ENCODE measurements at regions not wholly inside any gene's neighbourhood (a gene's known extent, or its start where the extent isn't known, plus 50 kb on each side); places are given as distances from the start of the nearest gene placed in this dataset.
A peak's percentile ranks its signal among the peaks of the same experiment; 100 is the strongest.

DNA sequence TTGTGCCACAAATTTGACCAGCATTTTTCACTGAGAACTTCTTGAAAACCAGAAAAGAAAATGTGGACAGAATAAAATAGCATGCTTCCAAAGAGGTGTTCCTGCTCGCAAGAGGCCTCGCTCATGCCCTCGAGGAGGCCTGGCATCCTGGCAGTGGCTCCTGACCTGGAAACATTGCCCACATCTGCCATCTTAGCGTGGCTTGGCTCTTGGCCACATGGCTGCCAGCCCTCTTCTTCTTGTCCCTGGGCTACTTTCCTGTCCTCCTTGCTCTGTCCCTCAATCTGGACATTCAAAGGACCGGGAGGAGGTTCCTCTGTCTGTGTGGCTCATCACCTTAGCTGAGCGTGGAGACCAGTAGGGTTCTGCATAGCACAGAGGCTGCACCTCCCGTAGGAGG, 131.6 kb upstream of the TMEM72 start:
- peaks cover 0 to 9% (median 2%) of the 10 kb centered on the region in 7 donors for H3K9me3 Mint-ChIP-seq
- ATAC-seq (ENCODE audit: low read depth in 2 of 2) (no peak), DNase-seq (no peak)
- H3K27ac Mint-ChIP-seq: no peak overlapping the region
- H3K4me1 Mint-ChIP-seq: no peaks in the 10 kb centered on the region
- H3K36me3 Mint-ChIP-seq: no peaks in the 10 kb centered on the region
- no peak overlapping the region for H3K4me3 Mint-ChIP-seq
- peaks cover 11 to 27% (median 17%) of the 10 kb centered on the region in 3 donors for H3K27me3 Mint-ChIP-seq

DNA sequence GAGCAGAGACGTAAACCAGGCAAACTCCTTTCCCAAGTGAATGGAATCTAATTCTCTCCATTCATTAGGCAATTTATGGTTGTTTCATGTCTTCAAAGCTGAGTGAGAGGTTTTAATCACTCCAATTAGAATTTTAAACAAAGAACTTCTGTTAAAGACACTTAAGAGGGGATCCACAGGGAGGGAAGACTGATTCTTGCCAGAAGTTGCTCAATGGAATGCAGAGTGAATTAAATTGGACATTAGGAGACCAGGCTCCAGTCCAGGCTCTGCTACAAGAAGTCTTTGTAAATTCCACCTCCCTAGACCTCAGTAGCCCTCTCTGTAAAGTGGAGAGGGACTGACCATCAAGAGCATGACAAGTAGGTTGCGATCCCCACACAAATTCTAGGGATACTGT, 130.7 kb upstream of the TMEM72 start:
- peaks cover 0 to 9% (median 2%) of the 10 kb centered on the region in 7 donors for H3K9me3 Mint-ChIP-seq
- H3K4me1 Mint-ChIP-seq: no peaks in the 10 kb centered on the region
- peaks cover 11 to 27% (median 22%) of the 10 kb centered on the region in 3 donors for H3K27me3 Mint-ChIP-seq
- no peak for ATAC-seq (ENCODE audit: low read depth in 2 of 2)
- H3K36me3 Mint-ChIP-seq: no peaks in the 10 kb centered on the region
- peak overlapping the region in 1 of 6 donors; percentile 36 for H3K27ac Mint-ChIP-seq
- no peak overlapping the region for H3K4me3 Mint-ChIP-seq
- DNase-seq: no peak

DNA sequence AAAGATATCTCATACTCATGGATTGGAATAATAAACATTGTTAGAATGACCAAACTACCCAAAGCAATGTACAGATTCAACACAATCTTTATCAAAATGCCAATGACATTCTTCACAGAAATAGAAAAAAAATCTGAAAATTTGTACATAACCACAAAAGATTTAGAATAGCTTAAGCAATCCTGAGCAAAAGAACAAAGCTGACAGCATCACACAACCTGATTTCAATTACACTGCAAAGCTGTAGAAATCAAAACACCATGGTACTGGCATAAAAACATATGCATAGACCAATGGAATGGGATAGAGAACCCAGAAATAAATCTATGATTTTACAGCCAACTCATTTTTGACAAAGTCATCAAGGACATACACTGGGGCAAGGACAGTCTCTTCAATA, 130.0 kb upstream of the TMEM72 start:
- H3K9me3 Mint-ChIP-seq: peaks cover 0 to 9% (median 2%) of the 10 kb centered on the region in 7 donors
- no peaks in the 10 kb centered on the region for H3K4me1 Mint-ChIP-seq
- no peak for DNase-seq
- H3K36me3 Mint-ChIP-seq: no peaks in the 10 kb centered on the region
- H3K4me3 Mint-ChIP-seq: no peak overlapping the region
- no peak overlapping the region for H3K27ac Mint-ChIP-seq
- peaks cover 11 to 27% (median 18%) of the 10 kb centered on the region in 3 donors for H3K27me3 Mint-ChIP-seq
- ATAC-seq (ENCODE audit: low read depth in 2 of 2): no peak

DNA sequence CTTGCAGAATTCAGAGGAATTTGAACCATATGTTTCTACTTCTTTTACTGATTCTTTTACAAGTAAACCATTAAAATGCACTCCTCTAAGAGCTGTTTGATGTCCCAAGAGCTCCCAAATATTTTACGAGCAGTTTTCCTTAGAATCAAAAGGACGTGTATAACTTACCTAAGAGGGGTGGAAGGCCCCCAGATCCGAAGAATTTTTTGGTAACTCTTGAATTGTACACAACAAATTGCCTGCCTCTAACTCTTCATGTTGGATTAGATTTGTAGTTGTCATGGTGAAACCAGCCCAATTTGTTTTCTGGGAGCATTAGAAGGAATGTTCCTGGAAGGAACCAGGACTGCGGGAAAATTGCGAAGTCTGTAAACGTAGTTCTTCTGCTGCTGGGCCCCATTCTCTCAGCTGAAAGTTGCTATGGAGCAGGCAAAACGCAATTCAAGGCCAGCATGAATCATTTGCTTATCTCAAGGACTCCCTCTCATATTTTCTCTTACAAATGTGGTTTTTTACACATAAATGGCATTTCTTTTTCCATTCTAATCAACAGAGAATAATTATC, 124.8 kb upstream of the TMEM72 start:
- no peaks in the 10 kb centered on the region for H3K4me1 Mint-ChIP-seq
- no peaks in the 10 kb centered on the region for H3K36me3 Mint-ChIP-seq
- peaks cover 0 to 9% (median 2%) of the 10 kb centered on the region in 7 donors for H3K9me3 Mint-ChIP-seq
- peaks cover 14 to 16% (median 15%) of the 10 kb centered on the region in 3 donors for H3K27me3 Mint-ChIP-seq
- H3K4me3 Mint-ChIP-seq: no peak overlapping the region
- DNase-seq (no peak), ATAC-seq (ENCODE audit: low read depth in 2 of 2) (no peak)
- no peak overlapping the region for H3K27ac Mint-ChIP-seq

DNA sequence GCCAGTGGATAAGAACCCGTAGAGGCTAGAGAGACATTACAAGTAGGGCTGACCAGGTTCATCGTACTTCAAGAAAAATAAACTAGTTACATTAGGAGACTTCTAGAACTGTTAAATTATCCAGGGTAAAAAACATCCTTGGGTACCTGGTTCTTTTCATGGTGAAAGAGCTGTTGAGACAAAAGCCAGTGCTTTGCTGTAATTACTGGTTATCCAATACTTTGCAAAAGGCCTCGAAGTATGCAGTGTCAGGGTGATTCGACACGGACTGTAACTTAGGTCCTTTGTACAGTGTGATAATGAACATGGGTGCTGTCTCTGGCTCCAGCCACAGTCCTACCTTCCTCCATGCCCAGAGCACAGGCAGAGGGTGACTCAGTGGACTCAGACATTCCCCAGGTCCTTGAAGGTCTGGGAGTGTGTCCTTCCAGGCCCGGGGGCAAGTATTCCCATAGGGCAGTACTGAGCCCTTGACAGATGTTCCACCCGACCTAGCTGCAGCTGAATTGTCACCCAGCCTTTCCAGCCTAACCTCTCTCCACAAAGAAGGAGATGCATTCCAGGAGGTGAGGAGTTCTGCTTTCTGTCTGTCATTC, 123.6 kb upstream of the TMEM72 start:
- Mint-ChIP-seq H3K4me1 (no peaks in the 10 kb centered on the region), H3K27ac (no peak overlapping the region), H3K36me3 (no peaks in the 10 kb centered on the region), H3K4me3 (no peak overlapping the region), H3K9me3 (peaks cover 0 to 5% (median 0%) of the 10 kb centered on the region in 7 donors), H3K27me3 (peaks cover 15 to 16% (median 16%) of the 10 kb centered on the region in 3 donors)
- ATAC-seq (ENCODE audit: low read depth in 2 of 2) (no peak), DNase-seq (no peak)

DNA sequence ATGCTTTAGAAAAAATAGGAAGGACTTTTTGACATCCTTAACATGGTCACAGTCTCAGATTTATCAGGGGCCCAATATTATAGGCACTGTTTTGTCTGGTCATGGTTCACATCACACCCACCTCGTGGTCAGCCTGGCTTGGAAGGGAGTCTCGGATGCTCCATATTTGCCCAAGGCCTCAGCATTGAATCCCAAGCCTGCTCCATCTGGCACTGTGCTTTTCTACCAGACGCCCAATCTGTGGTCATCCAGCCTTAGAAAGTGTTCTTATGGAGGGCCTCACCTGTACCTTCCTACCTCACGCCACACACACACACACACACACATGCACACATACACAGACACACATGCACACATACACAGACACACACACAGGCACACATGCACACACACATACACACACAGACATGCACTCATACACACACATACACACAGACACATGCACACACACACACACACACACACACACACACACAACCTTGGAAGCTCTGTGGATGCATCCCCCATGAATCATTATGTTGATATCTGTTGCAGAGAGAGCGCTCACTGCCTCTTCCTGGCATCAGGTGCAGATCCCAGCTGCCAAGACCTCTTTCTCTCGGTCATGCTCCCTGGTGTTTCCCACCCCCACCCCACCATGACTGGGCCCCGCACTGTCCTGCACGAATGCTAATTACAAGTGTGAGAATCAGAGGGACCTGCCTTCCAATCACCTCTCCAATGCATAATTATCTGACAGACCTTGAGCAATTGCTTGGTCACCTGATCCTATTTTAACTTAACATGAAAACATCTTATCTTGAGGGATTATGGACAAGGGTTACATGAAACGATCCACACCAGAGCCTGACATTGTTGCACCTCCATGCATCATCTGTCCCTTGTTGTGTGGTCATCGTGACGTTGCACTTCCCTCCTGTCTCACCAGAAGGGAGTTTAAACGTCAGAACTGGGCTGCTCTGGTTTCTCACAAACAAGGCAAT, 122.7 kb upstream of the TMEM72 start:
- Mint-ChIP-seq H3K9me3 (peaks cover 0 to 5% (median 0%) of the 10 kb centered on the region in 7 donors), H3K27ac (no peak overlapping the region), H3K36me3 (no peaks in the 10 kb centered on the region), H3K4me3 (no peak overlapping the region), H3K27me3 (peaks cover 12 to 16% (median 15%) of the 10 kb centered on the region in 3 donors), H3K4me1 (no peaks in the 10 kb centered on the region)
- no peak for DNase-seq
- no peak for ATAC-seq (ENCODE audit: low read depth in 2 of 2)

DNA sequence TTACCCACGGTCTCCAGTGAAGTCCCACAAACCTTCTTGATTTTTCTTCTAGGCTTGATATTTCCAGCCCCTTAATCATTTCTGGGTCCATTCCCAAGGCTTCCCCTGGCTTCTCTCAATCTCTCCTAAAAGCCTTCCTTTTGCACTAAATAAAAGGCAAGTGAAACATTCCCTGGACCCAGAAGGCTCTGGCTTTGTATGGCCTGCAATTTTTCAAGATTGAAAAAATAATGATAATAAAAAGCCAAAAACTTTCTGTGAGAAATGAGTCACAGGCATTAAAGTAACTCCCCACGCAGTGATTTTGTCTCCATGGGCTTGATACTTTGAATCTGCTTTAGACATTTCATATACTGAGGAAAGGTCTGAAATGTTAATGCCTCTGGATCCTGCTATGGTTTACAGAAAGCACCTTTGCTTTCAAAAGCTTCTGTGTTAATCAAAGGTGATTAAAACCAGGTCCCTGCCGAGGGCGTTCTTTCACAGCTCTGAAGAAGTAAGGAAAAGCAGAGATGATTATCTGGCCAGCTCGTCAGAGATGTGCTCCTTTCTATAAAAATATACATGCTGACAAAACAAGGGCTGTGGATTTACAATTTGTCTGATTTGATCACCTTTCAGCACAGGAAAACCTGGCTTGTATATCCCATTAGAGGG, 118.9 kb upstream of the TMEM72 start:
- Mint-ChIP-seq H3K4me1 (no peaks in the 10 kb centered on the region), H3K27ac (no peak overlapping the region), H3K9me3 (peaks cover 0 to 2% (median 0%) of the 10 kb centered on the region in 7 donors), H3K4me3 (no peak overlapping the region), H3K36me3 (no peaks in the 10 kb centered on the region), H3K27me3 (peaks cover 12 to 25% (median 16%) of the 10 kb centered on the region in 3 donors)
- DNase-seq (no peak), ATAC-seq (ENCODE audit: low read depth in 2 of 2) (no peak)

DNA sequence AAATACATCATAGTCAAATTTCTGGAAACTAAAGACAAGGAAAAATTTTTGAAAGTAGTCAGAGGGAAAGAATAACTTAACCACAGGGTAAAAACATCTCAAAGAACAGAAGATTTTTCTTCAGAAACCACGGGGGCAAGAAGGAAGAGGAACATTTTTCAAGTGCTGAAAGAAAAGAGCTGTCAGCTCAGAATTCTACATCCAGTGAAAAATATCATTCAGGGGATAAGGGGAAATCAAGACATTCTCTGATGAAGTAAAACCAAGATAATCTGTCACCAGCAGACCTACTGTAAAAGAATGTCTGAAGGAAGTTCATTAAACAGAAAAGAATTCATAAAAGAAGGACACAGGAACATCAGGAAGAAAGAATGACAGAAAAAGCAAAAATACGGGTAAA, 111.2 kb upstream of the TMEM72 start:
- no peak overlapping the region for H3K4me3 Mint-ChIP-seq
- no peaks in the 10 kb centered on the region for H3K4me1 Mint-ChIP-seq
- DNase-seq (no peak), ATAC-seq (ENCODE audit: low read depth in 2 of 2) (no peak)
- peaks cover 0 to 3% (median 0%) of the 10 kb centered on the region in 7 donors for H3K9me3 Mint-ChIP-seq
- peaks cover 17 to 40% (median 33%) of the 10 kb centered on the region in 3 donors for H3K27me3 Mint-ChIP-seq
- H3K27ac Mint-ChIP-seq: no peak overlapping the region
- H3K36me3 Mint-ChIP-seq: no peaks in the 10 kb centered on the region

DNA sequence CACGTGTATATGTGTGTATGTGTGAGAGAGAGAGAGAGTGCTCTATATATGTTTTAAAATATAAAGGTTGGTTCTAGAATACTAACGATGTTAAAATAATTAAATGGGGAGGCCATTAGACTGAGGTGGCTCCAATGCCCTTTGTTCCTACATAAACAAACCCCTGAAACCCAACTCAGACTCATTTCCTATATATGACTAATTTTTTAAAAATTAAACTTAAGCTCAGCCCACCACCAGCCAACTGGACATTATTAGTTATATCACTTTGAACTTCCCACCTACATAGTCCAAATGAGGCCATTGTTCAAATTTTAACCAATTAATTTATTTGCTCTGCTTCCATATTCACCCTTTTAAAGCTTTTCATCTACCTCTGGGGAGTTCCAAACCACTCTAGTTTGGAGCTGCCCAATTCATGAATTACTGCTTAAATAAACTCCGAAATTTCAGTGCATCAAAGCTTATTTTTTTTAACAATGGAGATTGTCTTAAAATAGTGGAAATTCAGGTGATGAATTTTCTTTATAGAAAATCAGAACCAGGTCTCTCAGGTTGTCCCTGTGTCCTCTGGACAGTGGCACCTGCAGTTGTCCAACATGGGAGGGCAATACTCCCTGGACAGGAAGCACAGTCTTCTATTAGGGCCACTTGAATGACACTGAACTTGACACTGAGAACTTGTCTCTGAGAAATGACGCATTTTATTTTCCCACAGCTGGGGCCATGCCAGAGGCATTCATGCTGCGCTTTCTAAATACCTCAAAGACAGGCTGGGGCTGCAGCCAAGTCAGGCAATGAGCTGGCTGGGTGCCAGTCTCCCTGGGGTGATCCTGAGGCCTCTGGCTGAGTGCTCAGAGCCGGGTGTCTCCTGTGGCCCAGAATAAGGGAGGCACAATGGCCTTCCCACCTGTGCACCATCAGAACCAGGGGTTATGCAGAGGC, 109.5 kb upstream of the TMEM72 start:
- no peak for ATAC-seq (ENCODE audit: low read depth in 2 of 2)
- no peak for DNase-seq
- H3K27ac Mint-ChIP-seq: no peak overlapping the region
- H3K4me3 Mint-ChIP-seq: no peak overlapping the region
- H3K4me1 Mint-ChIP-seq: no peaks in the 10 kb centered on the region
- H3K9me3 Mint-ChIP-seq: peaks cover 0 to 3% (median 0%) of the 10 kb centered on the region in 7 donors
- no peaks in the 10 kb centered on the region for H3K36me3 Mint-ChIP-seq
- peaks cover 24 to 44% (median 29%) of the 10 kb centered on the region in 3 donors for H3K27me3 Mint-ChIP-seq

DNA sequence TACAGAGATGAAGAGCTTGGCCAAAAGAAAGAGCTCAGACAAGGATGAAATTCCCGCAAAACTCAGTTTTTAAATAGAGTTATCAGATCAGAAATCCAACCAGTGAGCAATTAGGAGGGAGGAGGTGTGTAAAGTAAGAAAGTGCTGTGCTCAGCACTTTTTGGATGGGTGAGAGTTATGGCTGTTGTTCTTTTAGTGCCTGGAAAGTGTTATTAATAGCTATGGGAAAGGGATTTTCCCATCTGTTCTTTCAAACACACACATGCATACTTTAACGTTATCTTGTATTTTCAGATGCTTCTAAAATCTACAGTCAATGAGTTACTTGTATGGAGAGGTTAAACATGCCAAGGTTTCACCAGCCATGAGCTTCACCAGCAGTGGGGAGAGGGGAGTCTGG, 107.3 kb upstream of the TMEM72 start:
- no peak overlapping the region for H3K27ac Mint-ChIP-seq
- H3K4me3 Mint-ChIP-seq: no peak overlapping the region
- H3K36me3 Mint-ChIP-seq: no peaks in the 10 kb centered on the region
- no peak for ATAC-seq (ENCODE audit: low read depth in 2 of 2)
- peaks cover 22 to 32% (median 24%) of the 10 kb centered on the region in 3 donors for H3K27me3 Mint-ChIP-seq
- H3K4me1 Mint-ChIP-seq: no peaks in the 10 kb centered on the region
- peaks cover 0 to 5% (median under 1%) of the 10 kb centered on the region in 7 donors for H3K9me3 Mint-ChIP-seq
- DNase-seq: no peak

DNA sequence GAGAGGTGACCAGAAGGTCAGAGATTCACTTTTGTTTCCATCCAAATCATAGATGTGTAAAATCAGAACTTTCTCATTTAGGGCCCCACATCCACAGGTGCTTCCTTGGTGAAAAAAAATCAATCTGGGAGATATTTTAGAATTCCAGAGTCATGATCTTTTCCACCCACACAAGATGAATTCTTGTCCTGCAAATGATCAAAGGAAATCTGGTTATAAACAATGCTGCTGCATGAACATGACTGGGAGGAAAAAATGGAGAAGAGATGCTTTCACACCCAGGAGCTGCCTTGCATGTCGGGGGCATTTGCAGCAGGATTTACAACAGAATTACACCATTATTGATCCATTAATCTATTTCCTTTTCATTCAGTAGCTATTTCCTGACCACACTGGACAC, 106.5 kb upstream of the TMEM72 start:
- DNase-seq (no peak), ATAC-seq (ENCODE audit: low read depth in 2 of 2) (no peak)
- H3K9me3 Mint-ChIP-seq: peaks cover 0 to 11% (median 2%) of the 10 kb centered on the region in 7 donors
- no peaks in the 10 kb centered on the region for H3K4me1 Mint-ChIP-seq
- no peaks in the 10 kb centered on the region for H3K36me3 Mint-ChIP-seq
- H3K4me3 Mint-ChIP-seq: no peak overlapping the region
- H3K27ac Mint-ChIP-seq: no peak overlapping the region
- H3K27me3 Mint-ChIP-seq: peaks cover 22 to 32% (median 23%) of the 10 kb centered on the region in 3 donors

DNA sequence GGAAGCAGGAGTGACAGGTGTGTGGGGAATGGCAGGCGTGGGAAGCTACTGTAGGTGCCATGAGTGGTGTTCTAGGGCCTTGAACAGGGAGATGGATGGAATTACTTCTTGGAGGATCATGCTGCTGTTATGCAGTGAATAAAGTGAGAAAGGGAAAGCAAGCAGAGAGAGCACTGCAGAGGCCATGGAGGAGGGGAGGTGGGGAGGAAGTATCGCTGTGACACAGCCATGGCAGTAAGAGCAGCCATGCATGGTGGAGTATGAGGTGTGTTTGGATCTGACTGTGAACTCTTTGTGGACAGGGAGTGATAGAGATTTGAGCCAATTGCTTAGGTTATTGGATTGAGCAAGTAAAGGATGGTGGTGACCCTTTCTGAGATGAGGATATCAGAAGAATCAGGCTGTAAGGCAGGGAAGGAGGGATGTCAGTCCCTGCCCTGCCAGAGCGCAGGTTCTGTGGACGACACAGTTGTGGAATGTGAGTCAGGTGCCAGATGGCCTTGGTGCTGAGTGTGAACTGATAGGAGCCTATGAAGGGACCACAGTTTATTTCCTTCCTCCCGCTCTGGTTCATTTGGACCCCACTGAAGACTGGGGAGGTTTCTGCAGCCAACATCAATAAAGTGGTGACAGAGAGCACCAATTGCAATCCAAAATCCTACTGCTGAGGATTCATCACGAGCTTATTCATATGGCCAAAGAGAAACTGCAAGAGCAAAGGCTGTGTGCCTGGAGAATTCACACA, 105.5 kb upstream of the TMEM72 start:
- ATAC-seq (ENCODE audit: low read depth in 2 of 2) (no peak), DNase-seq (no peak)
- Mint-ChIP-seq H3K9me3 (peaks cover 0 to 11% (median 2%) of the 10 kb centered on the region in 7 donors), H3K27me3 (peaks cover 18 to 32% (median 23%) of the 10 kb centered on the region in 3 donors), H3K36me3 (no peaks in the 10 kb centered on the region), H3K4me3 (no peak overlapping the region), H3K4me1 (no peaks in the 10 kb centered on the region), H3K27ac (peak overlapping the region in 1 of 6 donors; percentile 44)

Measured in naive B cell (primary cell).